ENCODE measurements at regions not wholly inside any gene's neighbourhood (a gene's known extent, or its start where the extent isn't known, plus 50 kb on each side); places are given as distances from the start of the nearest gene placed in this dataset.

- TF ChIP-seq CTCF (IDR thresholded peaks at IDR 0.05 in 2 of 3, conservative IDR thresholded peaks at IDR 0.05 in 1 of 3; ENCODE audit: borderline replicate concordance in 1 of 3, insufficient read depth in 1 of 3, low read depth in 2 of 3, low read length in 2 of 3) (no peak), EZH2 (IDR thresholded peaks at IDR 0.05) (no peak), SP1 (IDR thresholded peaks at IDR 0.05; ENCODE audit: low read depth) (no peak), POLR2AphosphoS5 (IDR thresholded peaks at IDR 0.05; ENCODE audit: low read depth, low read length) (no peak), POLR2A (IDR thresholded peaks at IDR 0.05; ENCODE audit: borderline replicate concordance, extremely low read depth, insufficient read depth, insufficient read length) (no peak), SIN3A (IDR thresholded peaks at IDR 0.05; ENCODE audit: low read depth) (no peak), EZH2phosphoT487 (IDR thresholded peaks at IDR 0.05; ENCODE audit: borderline replicate concordance) (no peak)
Observed at GRCh38 chr4:117164338-117164737, 79.0 kb upstream of the TRAM1L1 start.

All from HCT116 (cell line).